Uterus (tissue), 3 donors: ENCODE measurements at regions not wholly inside any gene's neighbourhood (a gene's known extent, or its start where the extent isn't known, plus 50 kb on each side); places are given as distances from the start of the nearest gene placed in this dataset.
A peak's percentile ranks its signal among the peaks of the same experiment; 100 is the strongest.

Source experiments
- DNase-seq, 2 donors: peaks; one replicate each; pipeline ENCODE4 v3.0.0-alpha.2; 2019 to 2020
- H3K27ac ChIP-seq, 2 donors: fragments of 200-600 bp; sonication (generic); 1 replicate in 1 of 2; 2 replicates in 1 of 2; pipeline ENCODE4 v1.5.1; 2016 to 2018
- H3K27me3 ChIP-seq, 2 donors: fragments of 200-600 bp; sonication (generic); one replicate each; pipeline ENCODE4 v1.5.1; 2018 to 2019; ENCODE audit warnings: control low read depth in 1 of 2
- H3K36me3 ChIP-seq, 2 donors: fragments of 200-600 bp; sonication (generic); one replicate each; pipeline ENCODE4 v1.5.1; 2019; ENCODE audit warnings: control low read depth in 1 of 2
- H3K4me1 ChIP-seq, 2 donors: fragments of 200-600 bp; sonication (generic); one replicate each; pipeline ENCODE4 v1.5.1; 2018 to 2019; ENCODE audit warnings: control low read depth in 1 of 2
- H3K4me3 ChIP-seq, 2 donors: fragments of 200-600 bp; sonication (generic); 1 replicate in 1 of 2; 2 replicates in 1 of 2; pipeline ENCODE4 v1.5.1; 2018 to 2019; ENCODE audit warnings: mild to moderate bottlenecking in 1 of 2
- H3K9me3 ChIP-seq, 2 donors: fragments of 200-600 bp; sonication (generic); one replicate each; pipeline ENCODE4 v1.5.1; 2019; ENCODE audit warnings: control low read depth in 1 of 2
- POLR2A ChIP-seq, 2 donors: fragments of 450-650 bp; IDR thresholded peaks; one replicate each; pipeline ENCODE4 v1.6.1; 2016; ENCODE audit warnings: antibody characterized with exemption in 2 of 2, mild to moderate bottlenecking in 1 of 2, moderate library complexity in 1 of 2
- intact Hi-C: fragments of 100-400 bp; cut with DNase I; formaldehyde crosslinking; loops from one replicate; pipeline ENCODE4 v1.15.1; 2023; ENCODE audit warnings: low total_unique reads
- TF ChIP-seq, protein P1 (sequence below), 4 experiments: fragments of 200-600 bp in 2 of 4; fragments of 450-650 bp in 2 of 4; sonication (generic) in 2 of 4; IDR thresholded peaks; one replicate each; pipeline ENCODE4 v1.5.1; 2016 to 2019; ENCODE audit warnings: antibody characterized with exemption in 4 of 4, mild to moderate bottlenecking in 2 of 4, moderate library complexity in 1 of 4
- donor health status: DM: yes; HTN: yes; CAD: no.

DNA sequence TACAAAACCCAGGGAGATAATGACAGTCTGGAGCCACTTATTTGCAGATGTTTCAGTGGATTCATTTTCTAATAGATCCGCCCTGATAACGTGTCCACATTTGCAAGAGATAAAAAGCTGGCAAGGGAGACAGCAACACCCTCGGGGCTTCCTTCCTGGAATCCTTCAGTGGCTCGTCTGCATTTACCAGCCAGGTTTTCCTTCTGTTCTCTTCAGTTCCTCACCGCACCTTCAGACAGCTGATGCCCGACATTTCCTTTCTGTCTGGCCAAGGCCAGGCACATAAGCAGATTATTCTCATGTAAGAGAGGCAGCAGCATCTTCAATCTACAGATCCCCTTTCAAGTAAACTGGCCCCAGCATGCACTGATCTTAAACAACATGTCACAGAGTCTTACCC, 56.2 kb upstream of the SPATA12 start:
- no peaks in the 10 kb centered on the region for H3K9me3 ChIP-seq
- DNase-seq = no peak
- H3K4me3 ChIP-seq = no peak overlapping the region
- no peaks in the 10 kb centered on the region for H3K36me3 ChIP-seq
- H3K27me3 ChIP-seq = no peaks in the 10 kb centered on the region
- TF ChIP-seq POLR2A (IDR thresholded peaks at IDR 0.05) = no peak
- TF ChIP-seq, protein P1, sequence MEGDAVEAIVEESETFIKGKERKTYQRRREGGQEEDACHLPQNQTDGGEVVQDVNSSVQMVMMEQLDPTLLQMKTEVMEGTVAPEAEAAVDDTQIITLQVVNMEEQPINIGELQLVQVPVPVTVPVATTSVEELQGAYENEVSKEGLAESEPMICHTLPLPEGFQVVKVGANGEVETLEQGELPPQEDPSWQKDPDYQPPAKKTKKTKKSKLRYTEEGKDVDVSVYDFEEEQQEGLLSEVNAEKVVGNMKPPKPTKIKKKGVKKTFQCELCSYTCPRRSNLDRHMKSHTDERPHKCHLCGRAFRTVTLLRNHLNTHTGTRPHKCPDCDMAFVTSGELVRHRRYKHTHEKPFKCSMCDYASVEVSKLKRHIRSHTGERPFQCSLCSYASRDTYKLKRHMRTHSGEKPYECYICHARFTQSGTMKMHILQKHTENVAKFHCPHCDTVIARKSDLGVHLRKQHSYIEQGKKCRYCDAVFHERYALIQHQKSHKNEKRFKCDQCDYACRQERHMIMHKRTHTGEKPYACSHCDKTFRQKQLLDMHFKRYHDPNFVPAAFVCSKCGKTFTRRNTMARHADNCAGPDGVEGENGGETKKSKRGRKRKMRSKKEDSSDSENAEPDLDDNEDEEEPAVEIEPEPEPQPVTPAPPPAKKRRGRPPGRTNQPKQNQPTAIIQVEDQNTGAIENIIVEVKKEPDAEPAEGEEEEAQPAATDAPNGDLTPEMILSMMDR (IDR thresholded peaks at IDR 0.05) = no peak
- no peak overlapping the region for H3K27ac ChIP-seq
- peaks cover 0 to 4% of the 10 kb centered on the region in 2 donors for H3K4me1 ChIP-seq
- intact Hi-C loops = no loop called here

DNA sequence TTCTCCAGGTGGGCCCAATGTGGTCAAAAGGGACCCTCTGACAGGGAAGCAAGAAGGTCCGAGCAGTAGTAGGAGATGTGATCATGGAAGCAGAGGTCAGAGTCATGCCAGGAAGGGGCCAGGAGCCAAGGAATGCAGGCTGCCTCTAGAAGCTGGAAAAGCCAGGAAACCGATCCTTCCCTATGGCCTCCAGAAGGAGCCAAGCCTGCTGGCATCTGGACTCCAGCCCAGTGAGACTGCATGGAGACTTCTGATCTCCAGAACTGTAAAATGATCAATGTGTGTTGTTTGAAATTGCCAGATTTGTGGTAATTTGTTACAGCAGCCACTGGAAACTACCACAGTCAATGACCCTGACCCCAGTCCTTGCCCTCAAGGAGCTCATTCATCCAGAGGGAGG, 56.8 kb upstream of the SPATA12 start:
- H3K9me3 ChIP-seq = no peaks in the 10 kb centered on the region

DNA sequence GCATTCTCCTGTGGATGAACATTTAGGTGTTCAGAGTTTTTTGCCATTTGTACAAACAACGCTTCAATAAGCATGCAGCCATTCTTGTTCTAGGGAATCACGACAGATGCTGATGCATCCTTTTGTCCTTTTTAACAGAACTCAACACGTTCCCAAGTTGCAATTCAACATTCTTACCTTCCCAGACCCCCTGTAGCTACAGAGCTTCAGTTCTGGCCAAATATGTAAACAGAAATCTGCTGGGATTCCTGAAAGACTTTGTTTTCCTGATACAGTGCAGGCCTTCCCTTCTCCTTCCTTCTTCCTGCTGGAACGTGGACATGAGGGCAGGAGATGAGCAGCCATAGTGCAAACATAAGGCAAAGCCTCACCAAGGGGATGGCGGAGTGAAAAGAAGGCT, 59.1 kb upstream of the SPATA12 start:
- TF ChIP-seq POLR2A (IDR thresholded peaks at IDR 0.05) = no peak
- TF ChIP-seq, protein P1 (IDR thresholded peaks at IDR 0.05) = no peak
- Histone ChIP-seq H3K36me3 (no peaks in the 10 kb centered on the region), H3K27me3 (no peaks in the 10 kb centered on the region), H3K9me3 (no peaks in the 10 kb centered on the region), H3K4me1 (peaks cover 6 to 12% of the 10 kb centered on the region in 2 donors), H3K27ac (no peak overlapping the region), H3K4me3 (no peak overlapping the region)
- no peak for DNase-seq
- intact Hi-C loops = no loop called here

More for the DNA sequence above, 56.8 kb upstream of the SPATA12 start:
- peaks cover 0 to 1% of the 10 kb centered on the region in 2 donors for H3K4me1 ChIP-seq
- intact Hi-C loops = no loop called here
- no peak overlapping the region for H3K27ac ChIP-seq
- no peaks in the 10 kb centered on the region for H3K36me3 ChIP-seq
- TF ChIP-seq POLR2A (IDR thresholded peaks at IDR 0.05) = no peak
- no peak for DNase-seq
- no peak overlapping the region for H3K4me3 ChIP-seq
- H3K27me3 ChIP-seq = no peaks in the 10 kb centered on the region

DNA sequence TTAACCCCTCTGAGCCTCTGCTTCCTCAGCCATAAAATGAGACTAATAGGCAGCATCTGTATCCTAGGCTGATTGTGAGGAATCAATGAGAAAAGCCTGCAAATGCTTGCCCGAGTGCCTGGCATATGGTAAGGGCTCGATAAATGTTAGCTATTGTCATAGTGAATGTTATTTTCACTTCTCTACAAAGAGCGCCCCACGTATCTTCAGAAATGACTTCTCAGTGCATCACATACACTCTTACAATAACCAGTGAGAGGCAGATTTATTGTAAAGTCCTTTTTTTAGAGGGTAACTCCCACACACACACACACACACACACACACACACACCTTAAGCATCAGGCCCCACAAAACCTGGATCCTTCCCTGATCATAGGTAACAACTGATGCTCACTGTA, 60.5 kb upstream of the SPATA12 start:
- intact Hi-C loops = no loop called here
- Histone ChIP-seq H3K27me3 (no peaks in the 10 kb centered on the region), H3K36me3 (no peaks in the 10 kb centered on the region), H3K4me3 (no peak overlapping the region), H3K4me1 (peaks cover 6 to 12% of the 10 kb centered on the region in 2 donors), H3K9me3 (no peaks in the 10 kb centered on the region), H3K27ac (no peak overlapping the region)
- no peak for DNase-seq
- TF ChIP-seq POLR2A (IDR thresholded peaks at IDR 0.05) = no peak
- TF ChIP-seq, protein P1 (IDR thresholded peaks at IDR 0.05) = no peak

DNA sequence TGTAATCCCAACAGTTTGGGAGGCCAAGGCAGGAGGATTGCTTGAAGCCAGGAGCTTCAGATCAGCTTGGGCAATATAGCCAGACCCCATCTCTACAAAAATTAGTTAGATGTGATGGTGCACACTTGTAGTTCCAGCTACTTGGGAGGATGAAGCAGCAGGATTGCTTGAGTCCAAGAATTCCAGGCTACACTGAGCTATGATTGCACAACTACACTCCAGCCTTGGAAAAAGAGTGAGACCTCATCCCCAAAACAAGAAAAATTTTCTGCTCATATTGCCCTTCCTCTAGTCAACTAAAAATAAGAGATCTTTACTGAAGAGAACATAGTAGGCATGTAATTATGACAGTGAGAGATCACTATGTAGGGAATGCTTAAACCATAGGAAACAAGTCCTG, 60.9 kb upstream of the SPATA12 start:
- no peak for DNase-seq
- no peak for TF ChIP-seq POLR2A (IDR thresholded peaks at IDR 0.05)
- TF ChIP-seq, protein P1 (IDR thresholded peaks at IDR 0.05) = no peak
- Histone ChIP-seq H3K27me3 (no peaks in the 10 kb centered on the region), H3K36me3 (no peaks in the 10 kb centered on the region), H3K27ac (peak overlapping the region in 1 of 2 donors; percentile 67), H3K9me3 (no peaks in the 10 kb centered on the region), H3K4me1 (peaks cover 6 to 12% of the 10 kb centered on the region in 2 donors), H3K4me3 (no peak overlapping the region)
- intact Hi-C loops = loop anchor here (10.0 kb wide), 1 partner anchor 75 kb away; no protein-coding TSS in a partner anchor

DNA sequence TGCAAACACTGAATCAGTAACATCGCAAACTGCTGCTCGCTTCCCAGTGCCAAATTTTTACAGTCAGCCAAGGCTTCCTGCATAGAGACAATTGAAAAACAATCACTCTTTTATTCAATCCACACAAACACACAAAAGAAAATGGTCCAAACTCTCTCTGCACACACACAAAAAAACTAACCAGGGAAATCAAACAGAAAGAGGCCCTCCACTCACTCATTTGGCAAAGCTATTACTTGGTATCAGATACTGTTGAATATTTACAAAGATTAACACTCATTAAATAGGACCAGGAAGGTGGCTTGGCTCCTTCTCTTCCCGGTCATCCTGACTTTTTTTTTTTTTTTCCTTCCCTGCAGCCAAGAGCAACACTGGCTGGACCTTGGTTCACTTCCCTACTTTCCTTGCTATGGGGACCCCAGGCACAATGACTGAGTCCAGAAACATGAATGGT, 62.4 kb upstream of the SPATA12 start:
- H3K27ac ChIP-seq = peak overlapping the region; percentile 56 to 67
- no peak for TF ChIP-seq POLR2A (IDR thresholded peaks at IDR 0.05)
- TF ChIP-seq, protein P1 (IDR thresholded peaks at IDR 0.05) = no peak
- intact Hi-C loops = loop anchor here (10.0 kb wide), 1 partner anchor 77 kb away; no protein-coding TSS in a partner anchor

More for the DNA sequence above, 62.4 kb upstream of the SPATA12 start:
- DNase-seq = no peak
- Histone ChIP-seq H3K4me1 (peaks cover 6 to 12% of the 10 kb centered on the region in 2 donors), H3K27me3 (no peaks in the 10 kb centered on the region), H3K9me3 (no peaks in the 10 kb centered on the region), H3K4me3 (no peak overlapping the region), H3K36me3 (no peaks in the 10 kb centered on the region)
